ENCODE measurements at regions not wholly inside any gene's neighbourhood (a gene's known extent, or its start where the extent isn't known, plus 50 kb on each side); places are given as distances from the start of the nearest gene placed in this dataset.

GRCh38 chr4:66279084-66279483 lies 608.8 kb upstream of the EPHA5 start:
- TF ChIP-seq CTCF (IDR thresholded peaks at IDR 0.05) = no peak

GRCh38 chr4:66275411-66276038 lies 605.2 kb upstream of the EPHA5 start:
- TF ChIP-seq CTCF (IDR thresholded peaks at IDR 0.05) = no peak

- TF ChIP-seq CTCF (IDR thresholded peaks at IDR 0.05) = no peak
These were observed 602.8 kb upstream of the EPHA5 start for GRCh38 chr4:66273110-66273509.

- no peak for TF ChIP-seq CTCF (IDR thresholded peaks at IDR 0.05)
These were observed 595.7 kb upstream of the EPHA5 start for GRCh38 chr4:66266035-66266434.

GRCh38 chr4:66252291-66252690 lies 582.0 kb upstream of the EPHA5 start:
- peak; percentile 16; the same call in 1 of the 2 replicates for TF ChIP-seq CTCF (IDR thresholded peaks at IDR 0.05)

GRCh38 chr4:66246643-66247042 lies 576.4 kb upstream of the EPHA5 start:
- TF ChIP-seq CTCF (IDR thresholded peaks at IDR 0.05) = no peak

GRCh38 chr4:66235876-66236275 lies 565.6 kb upstream of the EPHA5 start:
- TF ChIP-seq CTCF (IDR thresholded peaks at IDR 0.05) = no peak

GRCh38 chr4:66229885-66230284 lies 559.6 kb upstream of the EPHA5 start:
- TF ChIP-seq CTCF (IDR thresholded peaks at IDR 0.05) = no peak
